IPS-18a (cell line): ENCODE measurements at regions not wholly inside any gene's neighbourhood (a gene's known extent, or its start where the extent isn't known, plus 50 kb on each side); places are given as distances from the start of the nearest gene placed in this dataset.

Experiments
- H3K27ac ChIP-seq: one replicate; pipeline ENCODE4 v1.5.1; 2013; ENCODE audit warnings: low read length
- H3K27me3 ChIP-seq: one replicate; pipeline ENCODE4 v1.6.1; 2013; ENCODE audit warnings: mild to moderate bottlenecking, low read length; ENCODE audit not compliant: control insufficient read depth, insufficient read depth
- H3K36me3 ChIP-seq: one replicate; pipeline ENCODE4 v1.6.1; 2013; ENCODE audit warnings: low read depth, low read length; ENCODE audit not compliant: control insufficient read depth
- H3K4me1 ChIP-seq: one replicate; pipeline ENCODE4 v1.6.1; 2013; ENCODE audit warnings: low read depth, low read length; ENCODE audit not compliant: control insufficient read depth
- H3K4me3 ChIP-seq: one replicate; pipeline ENCODE4 v1.5.1; 2013; ENCODE audit warnings: low read length
- H3K9ac ChIP-seq: one replicate; pipeline ENCODE4 v1.6.1; 2013; ENCODE audit warnings: mild to moderate bottlenecking, low read length, moderate library complexity
- H3K9me3 ChIP-seq: one replicate; pipeline ENCODE4 v1.6.1; 2013; ENCODE audit warnings: low read depth, low read length; ENCODE audit not compliant: control insufficient read depth

DNA sequence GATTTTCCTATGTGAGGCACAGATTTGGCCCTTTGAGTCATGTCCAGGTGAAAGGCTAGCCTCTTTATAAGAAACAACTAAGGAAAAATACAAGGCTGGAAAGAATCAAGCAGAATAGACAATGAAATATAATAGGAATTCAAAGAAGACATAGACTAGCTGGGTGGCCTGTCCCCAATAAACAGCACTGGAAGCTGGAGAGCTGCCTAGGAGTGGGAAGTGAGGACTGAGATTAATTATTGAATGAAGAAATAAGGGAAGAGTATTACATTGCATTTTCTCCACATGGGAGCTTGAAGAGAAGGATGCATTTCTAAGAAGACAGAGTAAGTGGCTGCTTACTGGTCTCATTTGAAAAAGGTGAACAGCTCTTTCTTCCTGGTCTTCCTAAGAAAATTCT lies 100.0 kb downstream of the CCDC34 start:
- H3K36me3 ChIP-seq, result no peaks in the 10 kb centered on the region
- no peak overlapping the region for H3K9ac ChIP-seq
- no peak overlapping the region for H3K4me3 ChIP-seq
- H3K27ac ChIP-seq, result no peak overlapping the region
- H3K27me3 ChIP-seq, result no peaks in the 10 kb centered on the region
- no peaks in the 10 kb centered on the region for H3K9me3 ChIP-seq
- no peaks in the 10 kb centered on the region for H3K4me1 ChIP-seq

GRCh38 chr11:27255447-27255828 lies 107.6 kb downstream of the CCDC34 start:
- no peaks in the 10 kb centered on the region for H3K27me3 ChIP-seq
- H3K27ac ChIP-seq, result no peak overlapping the region
- no peaks in the 10 kb centered on the region for H3K4me1 ChIP-seq
- H3K9ac ChIP-seq, result no peak overlapping the region
- no peaks in the 10 kb centered on the region for H3K36me3 ChIP-seq
- H3K9me3 ChIP-seq, result no peaks in the 10 kb centered on the region
- no peak overlapping the region for H3K4me3 ChIP-seq

DNA sequence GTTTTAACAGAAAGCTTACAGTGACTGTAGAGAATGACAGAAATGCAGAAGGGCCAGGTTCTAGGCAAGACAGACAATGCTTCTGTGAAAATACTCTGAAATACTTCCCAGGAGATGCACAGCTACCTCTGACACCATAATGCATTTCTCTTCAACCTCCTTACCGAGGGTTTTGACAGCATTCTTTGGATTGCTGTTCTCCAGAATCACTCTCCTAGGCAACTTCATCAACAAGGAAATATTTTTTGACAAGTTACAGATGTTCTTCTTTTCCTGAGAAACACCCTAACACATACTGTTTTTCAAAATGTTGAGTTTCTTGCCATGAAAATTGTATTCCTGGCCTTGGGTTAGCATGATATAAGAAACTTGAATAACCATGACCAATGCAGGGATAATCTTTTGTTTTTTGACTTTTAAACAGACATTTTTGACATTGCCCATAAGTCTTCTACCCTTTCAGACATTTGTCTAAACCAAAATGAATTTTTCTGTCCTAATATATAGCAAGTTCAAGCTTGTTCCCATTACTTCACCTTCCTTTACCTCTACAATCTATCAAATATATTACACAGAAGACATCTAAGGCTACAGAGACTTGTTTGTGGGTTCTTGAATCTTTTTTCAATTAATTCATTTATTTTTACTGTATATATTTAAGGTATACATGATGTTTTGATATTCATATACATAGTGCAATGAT lies 108.1 kb downstream of the CCDC34 start:
- no peak overlapping the region for H3K9ac ChIP-seq

GRCh38 chr11:27253224-27253623 lies 109.8 kb downstream of the CCDC34 start:
- H3K9me3 ChIP-seq, result no peaks in the 10 kb centered on the region
- H3K27me3 ChIP-seq, result no peaks in the 10 kb centered on the region
- H3K4me1 ChIP-seq, result peaks cover 9% of the 10 kb centered on the region
- no peak overlapping the region for H3K27ac ChIP-seq
- no peak overlapping the region for H3K4me3 ChIP-seq
- H3K36me3 ChIP-seq, result no peaks in the 10 kb centered on the region
- no peak overlapping the region for H3K9ac ChIP-seq

More for the DNA sequence above, 108.1 kb downstream of the CCDC34 start:
- no peaks in the 10 kb centered on the region for H3K27me3 ChIP-seq
- no peak overlapping the region for H3K4me3 ChIP-seq
- H3K9me3 ChIP-seq, result no peaks in the 10 kb centered on the region
- H3K4me1 ChIP-seq, result no peaks in the 10 kb centered on the region
- H3K27ac ChIP-seq, result no peak overlapping the region
- no peaks in the 10 kb centered on the region for H3K36me3 ChIP-seq

DNA sequence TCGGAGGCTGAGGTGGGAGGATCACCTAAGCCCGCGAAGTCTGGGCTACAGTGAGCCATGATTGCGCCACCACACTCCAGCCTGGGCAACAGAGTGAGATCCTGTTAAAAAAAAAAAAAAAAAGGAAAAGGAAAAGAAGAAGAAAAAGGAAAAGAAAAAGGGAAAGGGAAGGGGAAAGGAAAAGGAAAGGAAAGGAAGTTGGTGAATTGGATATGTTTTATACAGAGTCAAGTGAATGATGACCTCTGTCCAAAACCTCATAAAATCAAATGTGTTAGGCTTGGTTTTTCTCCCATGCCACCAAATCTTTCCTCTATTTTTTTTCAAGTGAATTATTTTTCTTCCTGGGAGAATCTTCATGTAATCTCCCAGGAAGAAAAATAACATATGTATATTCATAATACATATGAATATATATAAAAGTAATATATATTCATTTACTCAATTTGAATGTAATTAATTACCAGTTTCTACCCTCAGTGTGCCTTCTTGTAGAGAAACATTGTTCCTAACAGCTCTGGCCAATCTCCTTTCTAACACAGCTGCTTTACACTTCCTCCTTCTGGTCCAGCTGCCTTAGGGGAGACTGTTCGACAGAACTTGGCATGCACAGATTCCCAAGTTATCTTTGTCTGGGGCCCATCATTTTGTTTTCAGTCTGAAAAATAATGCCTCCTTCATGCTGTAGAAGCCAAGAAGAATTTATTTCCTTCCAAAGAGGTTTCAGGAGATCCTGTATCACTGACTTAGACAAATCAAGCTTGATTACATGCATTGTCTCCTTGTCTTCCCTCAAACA lies 111.9 kb downstream of the CCDC34 start:
- H3K9me3 ChIP-seq, result no peaks in the 10 kb centered on the region
- H3K36me3 ChIP-seq, result no peaks in the 10 kb centered on the region
- peaks cover 10% of the 10 kb centered on the region for H3K4me1 ChIP-seq
- no peak overlapping the region for H3K27ac ChIP-seq
- H3K4me3 ChIP-seq, result no peak overlapping the region
- H3K9ac ChIP-seq, result no peak overlapping the region
- no peaks in the 10 kb centered on the region for H3K27me3 ChIP-seq

DNA sequence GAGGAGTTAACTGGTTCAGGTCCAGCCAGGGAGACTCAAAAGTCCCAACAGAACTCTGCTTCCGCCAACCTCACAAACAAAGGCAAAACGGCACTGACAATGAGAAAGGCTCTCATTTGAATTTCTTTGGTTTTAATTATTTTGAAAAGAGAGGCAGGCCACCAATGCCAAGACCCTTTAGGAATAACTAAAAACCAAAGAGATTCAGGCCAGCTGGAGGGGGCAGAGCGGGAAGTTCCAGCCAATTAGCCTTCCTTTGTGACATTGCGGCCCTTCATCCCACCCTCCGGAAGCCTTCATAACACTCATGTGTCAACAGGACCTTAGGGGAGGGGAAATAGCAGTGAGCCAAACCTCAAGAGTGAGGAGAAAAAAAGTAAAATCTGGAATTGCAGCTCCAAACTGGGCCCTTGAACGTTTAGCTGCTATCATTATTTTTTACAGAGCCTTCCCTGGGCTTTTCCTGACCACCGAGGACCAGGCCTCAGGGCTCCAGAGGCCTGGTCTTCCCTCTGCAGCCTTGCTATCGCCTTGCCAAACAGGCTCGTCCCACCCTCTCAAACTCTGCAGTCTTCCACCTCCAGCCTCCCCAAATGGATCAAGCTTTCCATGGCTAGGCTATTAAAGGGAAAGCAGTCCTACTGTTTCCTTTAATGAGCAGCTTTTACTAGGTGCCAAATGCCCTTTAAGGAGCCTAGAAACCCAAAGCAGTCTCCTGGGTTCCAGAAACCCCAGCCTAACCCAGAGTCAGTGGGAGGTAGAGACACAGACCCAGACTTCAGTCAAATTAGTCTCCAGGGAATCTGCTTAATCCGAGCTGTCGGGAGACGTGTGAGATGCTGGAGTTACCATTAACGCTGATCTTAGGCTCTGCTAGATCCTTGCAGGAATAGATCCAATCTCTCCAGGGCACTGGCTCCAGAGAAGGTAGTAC lies 114.2 kb downstream of the CCDC34 start:
- Histone ChIP-seq H3K27ac (no peak overlapping the region), H3K9ac (no peak overlapping the region), H3K4me3 (no peak overlapping the region), H3K27me3 (no peaks in the 10 kb centered on the region), H3K4me1 (peaks cover 10% of the 10 kb centered on the region), H3K9me3 (no peaks in the 10 kb centered on the region), H3K36me3 (no peaks in the 10 kb centered on the region)

DNA sequence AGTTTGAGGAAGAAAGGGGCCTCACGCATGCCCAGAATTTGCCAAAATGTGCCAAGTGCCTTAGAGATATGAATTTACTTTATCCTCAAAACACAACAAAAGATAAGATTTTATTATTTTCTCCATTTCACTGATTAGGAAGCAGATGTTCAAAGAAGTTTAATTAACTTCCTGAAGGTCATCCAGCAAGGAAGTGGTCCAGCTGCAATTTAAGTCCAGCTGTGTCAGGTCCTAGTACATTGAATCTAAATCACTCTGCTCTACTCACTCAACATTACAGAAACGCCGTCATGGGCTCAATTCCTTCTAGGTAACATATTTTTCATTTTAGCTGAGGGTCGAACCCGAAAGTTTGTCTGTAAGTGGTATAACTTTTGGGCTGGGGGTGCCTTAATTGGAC lies 115.4 kb downstream of the CCDC34 start:
- no peak overlapping the region for H3K9ac ChIP-seq
- H3K4me1 ChIP-seq, result peaks cover 19% of the 10 kb centered on the region
- H3K4me3 ChIP-seq, result no peak overlapping the region
- H3K27me3 ChIP-seq, result no peaks in the 10 kb centered on the region
- H3K27ac ChIP-seq, result no peak overlapping the region
- H3K9me3 ChIP-seq, result no peaks in the 10 kb centered on the region
- no peaks in the 10 kb centered on the region for H3K36me3 ChIP-seq

GRCh38 chr11:27246925-27247324 lies 116.1 kb downstream of the CCDC34 start:
- H3K27me3 ChIP-seq, result no peaks in the 10 kb centered on the region
- H3K36me3 ChIP-seq, result no peaks in the 10 kb centered on the region
- no peak overlapping the region for H3K27ac ChIP-seq
- H3K4me1 ChIP-seq, result peaks cover 23% of the 10 kb centered on the region
- no peaks in the 10 kb centered on the region for H3K9me3 ChIP-seq
- H3K4me3 ChIP-seq, result no peak overlapping the region
- H3K9ac ChIP-seq, result no peak overlapping the region

DNA sequence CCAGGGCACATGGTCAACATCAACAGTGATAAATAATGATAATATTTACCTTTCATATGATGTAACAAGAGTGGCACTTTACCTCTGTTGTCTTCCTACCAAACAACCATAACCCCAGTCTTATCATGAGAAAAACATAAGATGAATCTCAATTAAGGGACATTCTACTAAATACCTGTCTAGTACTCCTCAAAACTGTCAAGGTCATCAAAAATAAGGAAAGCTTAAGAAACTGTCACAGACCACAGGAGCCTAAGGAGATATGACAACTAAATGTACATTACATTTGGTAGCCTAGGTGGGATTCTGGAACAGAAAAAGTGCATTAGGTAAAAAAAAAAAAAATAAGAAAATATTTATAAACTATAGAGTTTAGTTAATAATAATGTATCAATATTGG lies 118.1 kb downstream of the CCDC34 start:
- H3K9ac ChIP-seq, result no peak overlapping the region
- no peaks in the 10 kb centered on the region for H3K36me3 ChIP-seq
- peaks cover 23% of the 10 kb centered on the region for H3K4me1 ChIP-seq
- H3K4me3 ChIP-seq, result no peak overlapping the region
- no peaks in the 10 kb centered on the region for H3K27me3 ChIP-seq
- no peak overlapping the region for H3K27ac ChIP-seq
- no peaks in the 10 kb centered on the region for H3K9me3 ChIP-seq

- no peak overlapping the region for H3K9ac ChIP-seq
- H3K27me3 ChIP-seq, result no peaks in the 10 kb centered on the region
- H3K27ac ChIP-seq, result no peak overlapping the region
- H3K4me1 ChIP-seq, result peaks cover 13% of the 10 kb centered on the region
- H3K9me3 ChIP-seq, result no peaks in the 10 kb centered on the region
- H3K36me3 ChIP-seq, result no peaks in the 10 kb centered on the region
- H3K4me3 ChIP-seq, result no peak overlapping the region
Observed at GRCh38 chr11:27242591-27242990, 120.4 kb downstream of the CCDC34 start.

- H3K27ac ChIP-seq, result no peak overlapping the region
- H3K4me1 ChIP-seq, result peaks cover 13% of the 10 kb centered on the region
- H3K4me3 ChIP-seq, result no peak overlapping the region
Observed at GRCh38 chr11:27241311-27242122, 121.5 kb downstream of the CCDC34 start.

More at GRCh38 chr11:27241311-27242122, 121.5 kb downstream of the CCDC34 start:
- H3K36me3 ChIP-seq, result no peaks in the 10 kb centered on the region
- no peak overlapping the region for H3K9ac ChIP-seq
- H3K27me3 ChIP-seq, result no peaks in the 10 kb centered on the region
- no peaks in the 10 kb centered on the region for H3K9me3 ChIP-seq
